ENCODE measurements at regions not wholly inside any gene's neighbourhood (a gene's known extent, or its start where the extent isn't known, plus 50 kb on each side); places are given as distances from the start of the nearest gene placed in this dataset.

DNA sequence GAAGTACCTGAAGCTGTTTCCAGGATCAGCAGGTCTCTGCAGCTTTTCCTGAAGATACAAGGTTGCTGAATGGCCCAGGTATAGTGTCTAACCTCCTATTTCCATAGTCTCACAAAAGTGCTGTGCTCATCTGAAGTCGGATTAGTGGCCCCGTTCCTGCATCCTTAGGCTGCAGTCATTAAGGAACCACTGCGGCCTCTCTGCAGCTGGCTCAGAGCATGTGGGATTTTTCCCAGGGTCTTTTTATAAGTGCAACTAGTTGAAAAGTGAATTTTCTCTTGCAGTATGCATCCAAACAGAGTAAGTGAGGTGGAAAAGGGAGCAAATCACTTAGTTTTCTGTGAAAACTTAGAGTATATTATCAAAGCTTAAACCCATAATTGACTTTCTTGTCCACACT, 565.3 kb upstream of the NEGR1 start:
- no peak for TF ChIP-seq POLR2A (IDR thresholded peaks at IDR 0.05; ENCODE audit: low read depth, low read length)
- TF ChIP-seq, protein P1, sequence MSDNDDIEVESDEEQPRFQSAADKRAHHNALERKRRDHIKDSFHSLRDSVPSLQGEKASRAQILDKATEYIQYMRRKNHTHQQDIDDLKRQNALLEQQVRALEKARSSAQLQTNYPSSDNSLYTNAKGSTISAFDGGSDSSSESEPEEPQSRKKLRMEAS (IDR thresholded peaks at IDR 0.05; ENCODE audit: insufficient read depth, insufficient read length) = no peak
- no peak for TF ChIP-seq FOS (IDR thresholded peaks at IDR 0.05; ENCODE audit: borderline replicate concordance, insufficient read depth, low read length)
- TF ChIP-seq, protein P2, sequence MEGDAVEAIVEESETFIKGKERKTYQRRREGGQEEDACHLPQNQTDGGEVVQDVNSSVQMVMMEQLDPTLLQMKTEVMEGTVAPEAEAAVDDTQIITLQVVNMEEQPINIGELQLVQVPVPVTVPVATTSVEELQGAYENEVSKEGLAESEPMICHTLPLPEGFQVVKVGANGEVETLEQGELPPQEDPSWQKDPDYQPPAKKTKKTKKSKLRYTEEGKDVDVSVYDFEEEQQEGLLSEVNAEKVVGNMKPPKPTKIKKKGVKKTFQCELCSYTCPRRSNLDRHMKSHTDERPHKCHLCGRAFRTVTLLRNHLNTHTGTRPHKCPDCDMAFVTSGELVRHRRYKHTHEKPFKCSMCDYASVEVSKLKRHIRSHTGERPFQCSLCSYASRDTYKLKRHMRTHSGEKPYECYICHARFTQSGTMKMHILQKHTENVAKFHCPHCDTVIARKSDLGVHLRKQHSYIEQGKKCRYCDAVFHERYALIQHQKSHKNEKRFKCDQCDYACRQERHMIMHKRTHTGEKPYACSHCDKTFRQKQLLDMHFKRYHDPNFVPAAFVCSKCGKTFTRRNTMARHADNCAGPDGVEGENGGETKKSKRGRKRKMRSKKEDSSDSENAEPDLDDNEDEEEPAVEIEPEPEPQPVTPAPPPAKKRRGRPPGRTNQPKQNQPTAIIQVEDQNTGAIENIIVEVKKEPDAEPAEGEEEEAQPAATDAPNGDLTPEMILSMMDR (IDR thresholded peaks at IDR 0.05; ENCODE audit: extremely low read depth in 1 of 2, insufficient read depth in 1 of 2, low read depth in 1 of 2, low read length in 2 of 2) = no peak
- no peak for TF ChIP-seq JUN (IDR thresholded peaks at IDR 0.05; ENCODE audit: borderline replicate concordance, insufficient read depth, insufficient read length, low read depth)
- TF ChIP-seq GATA2 (IDR thresholded peaks at IDR 0.05; ENCODE audit: insufficient read depth, insufficient read length, low read depth, low read length) = no peak
- no peak for TF ChIP-seq MYC (IDR thresholded peaks at IDR 0.05; ENCODE audit: low read depth, low read length)
- TF ChIP-seq EZH2 (IDR thresholded peaks at IDR 0.05; ENCODE audit: borderline replicate concordance, low read depth, low read length, severe bottlenecking) = no peak
- no peak for TF ChIP-seq POLR2AphosphoS5 (IDR thresholded peaks at IDR 0.05; ENCODE audit: insufficient read depth, low read depth, low read length)
- Histone ChIP-seq H4K20me1 (replicated peaks; ENCODE audit: control insufficient read depth, extremely low read depth, insufficient read depth, low read length) (no peaks in the 10 kb centered on the region), H2AFZ (ENCODE audit: low read depth, low read length) (no peak overlapping the region), H3K27me3 (ENCODE audit: control insufficient read depth in 2 of 2, insufficient read depth in 2 of 2, low read length in 2 of 2) (no peaks in the 10 kb centered on the region), H3K4me1 (ENCODE audit: control insufficient read depth, extremely low read depth, insufficient read depth, low read length) (no peaks in the 10 kb centered on the region), H3K4me2 (ENCODE audit: insufficient read depth, low read length) (no peak overlapping the region), H3K9me1 (replicated peaks; ENCODE audit: control insufficient read depth, extremely low read depth, insufficient read depth, low read length) (no peaks in the 10 kb centered on the region), H3K27ac (ENCODE audit: insufficient read depth, low read depth, low read length) (no peak overlapping the region), H3K79me2 (ENCODE audit: control insufficient read depth, insufficient read depth, low read length) (no peaks in the 10 kb centered on the region), H3K9ac (replicated peaks; ENCODE audit: extremely low read depth, insufficient read depth, low read length) (no peak overlapping the region), H3K36me3 (ENCODE audit: control insufficient read depth in 2 of 2, extremely low read depth in 1 of 2, insufficient read depth in 2 of 2, low read length in 2 of 2) (no peaks in the 10 kb centered on the region), H3K9me3 (replicated peaks; ENCODE audit: control insufficient read depth, insufficient read depth, low read length) (no peaks in the 10 kb centered on the region), H3K4me3 (replicated peaks in 1 of 3; ENCODE audit: insufficient read depth in 1 of 3, low read depth in 1 of 3, low read length in 3 of 3) (no peak overlapping the region)
- DNase-seq (ENCODE audit: low read depth, low spot score) (no peak), FAIRE-seq (no peak)
- BruUV-seq (replicated peaks) = no TSS peak
- ChIA-PET CTCF (interaction anchor here (1.4 kb wide), 1 partner anchor 224 kb away, joined by 6 read pairs; no protein-coding TSS in a partner anchor), POLR2A (no interaction called here)
- intact Hi-C loops (cut with micrococcal nuclease) = loop anchor here (5.0 to 10.0 kb wide), 3 partner anchors 225 to 1755 kb away; partner anchors contain the start of gene NEGR1
- dilution Hi-C loops (cut with MboI; ENCODE audit: extremely low pct_ligation_motif_present, low sequenced_read_pairs) = no loop called here

All from endothelial cell of umbilical vein (primary cell).